ENCODE measurements at regions not wholly inside any gene's neighbourhood (a gene's known extent, or its start where the extent isn't known, plus 50 kb on each side); places are given as distances from the start of the nearest gene placed in this dataset.

GRCh38 chr1:37167479-37167878 lies 133.2 kb upstream of the GRIK3 start (continued):
- TF ChIP-seq ZNF462 (CRISPR knock-in tag; IDR thresholded peaks at IDR 0.05) (no peak), NANOG (IDR thresholded peaks at IDR 0.05; ENCODE audit: borderline replicate concordance) (no peak), CTCF (conservative IDR thresholded peaks at IDR 0.05; ENCODE audit: low read depth in 2 of 2) (no peak), JUNB (IDR thresholded peaks at IDR 0.05; ENCODE audit: unreplicated experiment) (no peak), EZH2phosphoT487 (IDR thresholded peaks at IDR 0.05; ENCODE audit: unreplicated experiment) (no peak)

- no peaks in the 10 kb centered on the region; the same call in 2 of the 3 replicates for H3K36me3 Mint-ChIP-seq (ENCODE audit: low read depth)
- no peak overlapping the region for H3K4me3 ChIP-seq
- H3K4me3 Mint-ChIP-seq = no peak overlapping the region
- ATAC-seq (no peak), DNase-seq (ENCODE audit: low spot score) (no peak)
- no peak overlapping the region for H3K27ac Mint-ChIP-seq
- TF ChIP-seq EZH2phosphoT487 (IDR thresholded peaks at IDR 0.05; ENCODE audit: unreplicated experiment) (no peak), STAT1 (IDR thresholded peaks at IDR 0.05; ENCODE audit: unreplicated experiment) (no peak), JUNB (IDR thresholded peaks at IDR 0.05; ENCODE audit: unreplicated experiment) (no peak)
- H4K20me1 ChIP-seq (replicated peaks; ENCODE audit: insufficient read depth) = no peaks in the 10 kb centered on the region
- H3K79me2 ChIP-seq (replicated peaks; ENCODE audit: insufficient read depth) = no peaks in the 10 kb centered on the region
- peaks cover under 1% of the 10 kb centered on the region; the same call in 2 of the 3 replicates for H3K4me1 Mint-ChIP-seq
- H3F3A ChIP-seq (replicated peaks; ENCODE audit: low read depth) = no peaks in the 10 kb centered on the region
- H3K27ac ChIP-seq (ENCODE audit: low read depth) = no peak overlapping the region
- no peaks in the 10 kb centered on the region for H3K9me2 ChIP-seq (ENCODE audit: insufficient read depth)
- H3K36me3 ChIP-seq (ENCODE audit: insufficient read depth) = no peaks in the 10 kb centered on the region
- no peaks in the 10 kb centered on the region for H3K27me3 ChIP-seq (ENCODE audit: insufficient read depth)
- H3K4me2 ChIP-seq = no peak overlapping the region
- H3K27me3 Mint-ChIP-seq (ENCODE audit: insufficient read depth, low read depth, poor library complexity) = peaks cover 2% of the 10 kb centered on the region
- peaks cover 7% of the 10 kb centered on the region; the same call in 2 of the 3 replicates for H3K9me3 Mint-ChIP-seq
- no peak overlapping the region; the same call in 1 of the 2 replicates for H2AFZ ChIP-seq
- no peaks in the 10 kb centered on the region for H3K4me1 ChIP-seq (ENCODE audit: insufficient read depth)
Observed at GRCh38 chr1:37169241-37169640, 134.9 kb upstream of the GRIK3 start.
